ENCODE measurements at regions not wholly inside any gene's neighbourhood (a gene's known extent, or its start where the extent isn't known, plus 50 kb on each side); places are given as distances from the start of the nearest gene placed in this dataset.
"Not testable (repeated sequence)": the region's sequence is repeated elsewhere in the genome, so short reads cannot be mapped to it uniquely, and the experiment has no call there.

GRCh38 chr2:180829836-180830235, 150.6 kb upstream of the UBE2E3 start:
- DNase-seq (ENCODE audit: low read depth in 2 of 2): no peak

GRCh38 chr2:180829261-180829660, 151.1 kb upstream of the UBE2E3 start:
- no peak for DNase-seq (ENCODE audit: low read depth in 2 of 2)

- DNase-seq (ENCODE audit: low read depth in 2 of 2): no peak
Measured at GRCh38 chr2:180828756-180829155, 151.6 kb upstream of the UBE2E3 start.

GRCh38 chr2:180823546-180824141, 156.8 kb upstream of the UBE2E3 start:
- DNase-seq (ENCODE audit: low read depth in 2 of 2): no peak

GRCh38 chr2:180819106-180819505, 161.3 kb upstream of the UBE2E3 start:
- DNase-seq (ENCODE audit: low read depth in 2 of 2): no peak

GRCh38 chr2:180818700-180819099, 161.7 kb upstream of the UBE2E3 start:
- not testable (repeated sequence) for DNase-seq (ENCODE audit: low read depth in 2 of 2)

GRCh38 chr2:180799141-180799540, 181.3 kb upstream of the UBE2E3 start:
- DNase-seq (ENCODE audit: low read depth in 2 of 2): no peak

- no peak for DNase-seq (ENCODE audit: low read depth in 2 of 2)
Measured at GRCh38 chr2:180790891-180791290, 189.5 kb upstream of the UBE2E3 start.

- no peak for DNase-seq (ENCODE audit: low read depth in 2 of 2)
Measured at GRCh38 chr2:180787330-180787729, 193.1 kb upstream of the UBE2E3 start.

- no peak for DNase-seq (ENCODE audit: low read depth in 2 of 2)
Measured at GRCh38 chr2:180781276-180781675, 199.1 kb upstream of the UBE2E3 start.

GRCh38 chr2:180778291-180778690, 202.1 kb upstream of the UBE2E3 start:
- no peak for DNase-seq (ENCODE audit: low read depth in 2 of 2)

- no peak for DNase-seq (ENCODE audit: low read depth in 2 of 2)
Measured at GRCh38 chr2:180776921-180777320, 203.5 kb upstream of the UBE2E3 start.

- no peak for DNase-seq (ENCODE audit: low read depth in 2 of 2)
Measured at GRCh38 chr2:180775711-180776110, 204.7 kb upstream of the UBE2E3 start.

- not testable (repeated sequence) for DNase-seq (ENCODE audit: low read depth in 2 of 2)
Measured at GRCh38 chr2:180765316-180765715, 215.1 kb upstream of the UBE2E3 start.

- no peak for DNase-seq (ENCODE audit: low read depth in 2 of 2)
Measured at GRCh38 chr2:180763263-180763989, 217.0 kb upstream of the UBE2E3 start.

GRCh38 chr2:180761224-180761623, 219.2 kb upstream of the UBE2E3 start:
- no peak for DNase-seq (ENCODE audit: low read depth in 2 of 2)

GRCh38 chr2:180759631-180760030, 220.8 kb upstream of the UBE2E3 start:
- DNase-seq (ENCODE audit: low read depth in 2 of 2): no peak

GRCh38 chr2:180753809-180754761, 226.3 kb upstream of the UBE2E3 start:
- DNase-seq (ENCODE audit: low read depth in 2 of 2): no peak

GRCh38 chr2:180751306-180751920, 229.0 kb upstream of the UBE2E3 start:
- no peak for DNase-seq (ENCODE audit: low read depth in 2 of 2)

GRCh38 chr2:180747728-180748127, 232.7 kb upstream of the UBE2E3 start:
- DNase-seq (ENCODE audit: low read depth in 2 of 2): no peak

GRCh38 chr2:180743401-180743800, 237.0 kb upstream of the UBE2E3 start:
- DNase-seq (ENCODE audit: low read depth in 2 of 2): no peak

GRCh38 chr2:180742801-180743200, 237.6 kb upstream of the UBE2E3 start:
- no peak for DNase-seq (ENCODE audit: low read depth in 2 of 2)
